ENCODE measurements at regions not wholly inside any gene's neighbourhood (a gene's known extent, or its start where the extent isn't known, plus 50 kb on each side); places are given as distances from the start of the nearest gene placed in this dataset.

- TF ChIP-seq, protein P1, sequence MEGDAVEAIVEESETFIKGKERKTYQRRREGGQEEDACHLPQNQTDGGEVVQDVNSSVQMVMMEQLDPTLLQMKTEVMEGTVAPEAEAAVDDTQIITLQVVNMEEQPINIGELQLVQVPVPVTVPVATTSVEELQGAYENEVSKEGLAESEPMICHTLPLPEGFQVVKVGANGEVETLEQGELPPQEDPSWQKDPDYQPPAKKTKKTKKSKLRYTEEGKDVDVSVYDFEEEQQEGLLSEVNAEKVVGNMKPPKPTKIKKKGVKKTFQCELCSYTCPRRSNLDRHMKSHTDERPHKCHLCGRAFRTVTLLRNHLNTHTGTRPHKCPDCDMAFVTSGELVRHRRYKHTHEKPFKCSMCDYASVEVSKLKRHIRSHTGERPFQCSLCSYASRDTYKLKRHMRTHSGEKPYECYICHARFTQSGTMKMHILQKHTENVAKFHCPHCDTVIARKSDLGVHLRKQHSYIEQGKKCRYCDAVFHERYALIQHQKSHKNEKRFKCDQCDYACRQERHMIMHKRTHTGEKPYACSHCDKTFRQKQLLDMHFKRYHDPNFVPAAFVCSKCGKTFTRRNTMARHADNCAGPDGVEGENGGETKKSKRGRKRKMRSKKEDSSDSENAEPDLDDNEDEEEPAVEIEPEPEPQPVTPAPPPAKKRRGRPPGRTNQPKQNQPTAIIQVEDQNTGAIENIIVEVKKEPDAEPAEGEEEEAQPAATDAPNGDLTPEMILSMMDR (conservative IDR thresholded peaks at IDR 0.05; ENCODE audit: low read depth in 2 of 2), result no peak
- TF ChIP-seq, protein P2, sequence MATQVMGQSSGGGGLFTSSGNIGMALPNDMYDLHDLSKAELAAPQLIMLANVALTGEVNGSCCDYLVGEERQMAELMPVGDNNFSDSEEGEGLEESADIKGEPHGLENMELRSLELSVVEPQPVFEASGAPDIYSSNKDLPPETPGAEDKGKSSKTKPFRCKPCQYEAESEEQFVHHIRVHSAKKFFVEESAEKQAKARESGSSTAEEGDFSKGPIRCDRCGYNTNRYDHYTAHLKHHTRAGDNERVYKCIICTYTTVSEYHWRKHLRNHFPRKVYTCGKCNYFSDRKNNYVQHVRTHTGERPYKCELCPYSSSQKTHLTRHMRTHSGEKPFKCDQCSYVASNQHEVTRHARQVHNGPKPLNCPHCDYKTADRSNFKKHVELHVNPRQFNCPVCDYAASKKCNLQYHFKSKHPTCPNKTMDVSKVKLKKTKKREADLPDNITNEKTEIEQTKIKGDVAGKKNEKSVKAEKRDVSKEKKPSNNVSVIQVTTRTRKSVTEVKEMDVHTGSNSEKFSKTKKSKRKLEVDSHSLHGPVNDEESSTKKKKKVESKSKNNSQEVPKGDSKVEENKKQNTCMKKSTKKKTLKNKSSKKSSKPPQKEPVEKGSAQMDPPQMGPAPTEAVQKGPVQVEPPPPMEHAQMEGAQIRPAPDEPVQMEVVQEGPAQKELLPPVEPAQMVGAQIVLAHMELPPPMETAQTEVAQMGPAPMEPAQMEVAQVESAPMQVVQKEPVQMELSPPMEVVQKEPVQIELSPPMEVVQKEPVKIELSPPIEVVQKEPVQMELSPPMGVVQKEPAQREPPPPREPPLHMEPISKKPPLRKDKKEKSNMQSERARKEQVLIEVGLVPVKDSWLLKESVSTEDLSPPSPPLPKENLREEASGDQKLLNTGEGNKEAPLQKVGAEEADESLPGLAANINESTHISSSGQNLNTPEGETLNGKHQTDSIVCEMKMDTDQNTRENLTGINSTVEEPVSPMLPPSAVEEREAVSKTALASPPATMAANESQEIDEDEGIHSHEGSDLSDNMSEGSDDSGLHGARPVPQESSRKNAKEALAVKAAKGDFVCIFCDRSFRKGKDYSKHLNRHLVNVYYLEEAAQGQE (IDR thresholded peaks at IDR 0.05; ENCODE audit: unreplicated experiment), result no peak
- TF ChIP-seq NANOG (IDR thresholded peaks at IDR 0.05; ENCODE audit: borderline replicate concordance) (no peak), EZH2 (IDR thresholded peaks at IDR 0.05; ENCODE audit: low read depth, unreplicated experiment) (no peak), POLR2AphosphoS5 (IDR thresholded peaks at IDR 0.05; ENCODE audit: low read depth) (no peak), CREB1 (CRISPR knock-in tag; IDR thresholded peaks at IDR 0.05; ENCODE audit: low read depth) (no peak), EZH2phosphoT487 (IDR thresholded peaks at IDR 0.05; ENCODE audit: unreplicated experiment) (no peak), ZNF331 (CRISPR knock-in tag; IDR thresholded peaks at IDR 0.05; ENCODE audit: low read depth) (no peak), STAT1 (IDR thresholded peaks at IDR 0.05; ENCODE audit: unreplicated experiment) (no peak), ZNF114 (CRISPR knock-in tag; IDR thresholded peaks at IDR 0.05) (no peak), JUNB (IDR thresholded peaks at IDR 0.05; ENCODE audit: unreplicated experiment) (no peak)
Measured at GRCh38 chr18:34049511-34049910, 175.2 kb downstream of the NOL4 start.

All from GM23338 (cell line).